B cell (primary cell): ENCODE measurements at regions not wholly inside any gene's neighbourhood (a gene's known extent, or its start where the extent isn't known, plus 50 kb on each side); places are given as distances from the start of the nearest gene placed in this dataset.

ENCODE experiments used
- ATAC-seq: fragments of 200-7000 bp; cut with Tn5 transposase; one replicate; pipeline ENCODE4 v1.10.0; 2021; ENCODE audit warnings: low read depth, mild to moderate bottlenecking, moderate number of reproducible peaks, moderate library complexity
- CTCF ChIA-PET: fragments of 350-600 bp; sonication (Branson Sonifier 250); formaldehyde crosslinking; loops from one replicate; lab custom pipeline; 2021; ENCODE audit warnings: antibody characterized with exemption, inconsistent platforms; lab: Charles Lee
- POLR2A ChIA-PET: fragments of 350-600 bp; sonication (Branson Sonifier 250); formaldehyde crosslinking; loops from one replicate; lab custom pipeline; 2021; ENCODE audit warnings: antibody characterized with exemption; lab: Charles Lee
- DNase-seq: peaks from one replicate; pipeline ENCODE4 v3.0.0; 2013
- H2AFZ ChIP-seq: 2 replicates; pipeline ENCODE4 v1.6.1; 2012; ENCODE audit warnings: mild to moderate bottlenecking, low read depth, low read length; ENCODE audit not compliant: insufficient read depth, poor library complexity, severe bottlenecking
- H3K27ac ChIP-seq, 2 donors: 1 replicate in 1 of 2; 2 replicates in 1 of 2; pipeline ENCODE4 v1.5.1; 2012 to 2013; ENCODE audit warnings: low read length in 2 of 2, mild to moderate bottlenecking in 2 of 2, moderate library complexity in 1 of 2
- H3K27me3 ChIP-seq, 4 experiments: fragments of 200-600 bp in 1 of 4; sonication (generic) in 1 of 4; replicated peaks in 1 of 4; 1 replicate in 2 of 4; 2 replicates in 2 of 4; pipeline versions ENCODE4 v1.6.1 to v1.7.0; 2013 to 2016; ENCODE audit warnings: low read length in 3 of 4, mild to moderate bottlenecking in 2 of 4, mixed read lengths in 1 of 4, moderate library complexity in 1 of 4; ENCODE audit not compliant: insufficient read depth in 4 of 4, control insufficient read depth in 3 of 4; ENCODE audit errors: control extremely low read depth in 1 of 4
- H3K36me3 ChIP-seq, 2 experiments: replicated peaks in 1 of 2; 1 replicate in 1 of 2; 2 replicates in 1 of 2; pipeline versions ENCODE4 v1.6.1 to v1.7.1; 2013; ENCODE audit warnings: low read length in 1 of 2; ENCODE audit not compliant: insufficient read depth in 2 of 2, control insufficient read depth in 1 of 2; ENCODE audit errors: control extremely low read depth in 1 of 2, extremely low read depth in 1 of 2
- H3K4me1 ChIP-seq, 2 donors: fragments of 200-600 bp in 1 of 2; sonication (generic) in 1 of 2; 1 replicate in 1 of 2; 2 replicates in 1 of 2; pipeline versions ENCODE4 v1.5.1 to v1.6.1; 2013 to 2017; ENCODE audit warnings: low read length in 2 of 2; ENCODE audit not compliant: control insufficient read depth in 2 of 2, insufficient read depth in 2 of 2
- H3K4me2 ChIP-seq: replicated peaks from 2 replicates; pipeline ENCODE3; 2012; ENCODE audit warnings: mild to moderate bottlenecking, low read depth, low read length; ENCODE audit not compliant: poor library complexity, severe bottlenecking
- H3K4me3 ChIP-seq, 5 experiments: fragments of 200-600 bp in 1 of 5; sonication (generic) in 1 of 5; 1 replicate in 3 of 5; 2 replicates in 2 of 5; pipeline versions ENCODE4 v1.5.1 to v1.7.0; 2011 to 2016; ENCODE audit warnings: low read length in 4 of 5, mild to moderate bottlenecking in 4 of 5, low read depth in 2 of 5, control low read depth in 1 of 5, moderate library complexity in 1 of 5; ENCODE audit not compliant: insufficient read depth in 1 of 5; ENCODE audit errors: control extremely low read depth in 1 of 5, extremely low read depth in 1 of 5
- H3K79me2 ChIP-seq: fragments of 200-600 bp; sonication (generic); one replicate; pipeline ENCODE4 v1.6.0; 2016; ENCODE audit warnings: low read length; ENCODE audit not compliant: control insufficient read depth, insufficient read depth
- H3K9ac ChIP-seq: fragments of 200-600 bp; sonication (generic); 2 replicates; pipeline ENCODE4 v1.6.1; 2017; ENCODE audit warnings: mild to moderate bottlenecking, low read length, moderate library complexity
- H3K9me3 ChIP-seq, 3 donors: one replicate each; pipeline versions ENCODE4 v1.6.1 to v1.7.1; 2013; ENCODE audit warnings: low read length in 2 of 3; ENCODE audit not compliant: control insufficient read depth in 2 of 3, insufficient read depth in 1 of 3; ENCODE audit errors: control extremely low read depth in 1 of 3
- H4K20me1 ChIP-seq: 2 replicates; pipeline ENCODE4 v1.6.0; 2012; ENCODE audit warnings: mild to moderate bottlenecking, low read length; ENCODE audit not compliant: insufficient read depth, control insufficient read depth, poor library complexity, severe bottlenecking
- H3K27ac Mint-ChIP-seq: one replicate; pipeline ENCODE4 v1.8.0; 2021; ENCODE audit warnings: mixed read lengths
- H3K27me3 Mint-ChIP-seq: one replicate; pipeline ENCODE4 v1.8.0; 2021; ENCODE audit warnings: mixed read lengths
- H3K4me1 Mint-ChIP-seq: one replicate; pipeline ENCODE4 v1.8.0; 2021; ENCODE audit warnings: mixed read lengths
- H3K4me3 Mint-ChIP-seq: one replicate; pipeline ENCODE4 v1.8.0; 2021; ENCODE audit warnings: mixed read lengths
- H3K9me3 Mint-ChIP-seq: one replicate; pipeline ENCODE4 v1.8.0; 2022; ENCODE audit warnings: mixed read lengths; ENCODE audit not compliant: insufficient read depth
- EZH2 ChIP-seq: IDR thresholded peaks from 2 replicates; pipeline ENCODE4 v1.6.1; 2012; ENCODE audit warnings: borderline replicate concordance, low read depth, mild to moderate bottlenecking, moderate library complexity, low read length; ENCODE audit not compliant: insufficient read depth, poor library complexity, severe bottlenecking
- WGBS: methylation state at CpG from one replicate; pipeline ENCODE4 v1.1.5; 2013; ENCODE audit warnings: missing lambda C conversion rate; ENCODE audit not compliant: insufficient coverage; 5-methylcytosine and 5-hydroxymethylcytosine counted together
- intact Hi-C: fragments of 100-400 bp; cut with micrococcal nuclease; formaldehyde crosslinking; loops from one replicate; pipeline ENCODE4 v1.10.0; 2022
- TF ChIP-seq, protein P1 (sequence below): fragments of 200-600 bp; IDR thresholded peaks from one replicate; pipeline ENCODE4 v1.8.0; 2022; ENCODE audit warnings: antibody characterized with exemption, mild to moderate bottlenecking

DNA sequence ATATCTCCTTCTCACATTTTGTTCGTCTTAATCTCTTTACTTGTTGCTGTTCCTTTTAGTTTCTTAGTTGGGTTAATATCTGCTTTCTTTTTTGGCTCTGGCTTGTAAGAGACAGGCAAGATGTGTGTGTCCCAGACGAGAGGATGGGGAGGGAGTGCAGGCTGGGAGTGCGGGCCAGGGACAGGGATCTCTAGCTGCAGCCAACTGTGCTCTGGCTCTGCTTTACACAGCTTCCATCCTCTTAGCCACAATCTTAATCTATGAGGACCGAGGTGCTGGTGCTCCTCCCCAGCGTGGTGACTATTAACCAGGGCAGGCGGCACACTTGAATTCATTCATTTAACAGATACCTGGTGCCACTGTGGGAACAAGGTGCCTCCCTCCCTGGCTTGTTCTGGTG lies 70.9 kb upstream of the WASF3 start:
- DNase-seq (no peak), ATAC-seq (no peak)
- WGBS = 96% methylated on average over 3 of the region's 6 CpGs
- Histone ChIP-seq H3K9ac (no peak overlapping the region), H3K9me3 (no peaks in the 10 kb centered on the region), H4K20me1 (no peaks in the 10 kb centered on the region), H3K4me3 (no peak overlapping the region), H2AFZ (no peak overlapping the region), H3K4me1 (peaks cover 0 to 5% of the 10 kb centered on the region in 2 donors), H3K27ac (no peak overlapping the region), H3K79me2 (no peaks in the 10 kb centered on the region), H3K4me2 (no peak overlapping the region), H3K36me3 (no peaks in the 10 kb centered on the region), H3K27me3 (no peaks in the 10 kb centered on the region)
- Mint-ChIP-seq H3K27ac (no peak overlapping the region), H3K27me3 (peaks cover 14% of the 10 kb centered on the region), H3K4me3 (no peak overlapping the region), H3K9me3 (no peaks in the 10 kb centered on the region), H3K4me1 (peaks cover 4% of the 10 kb centered on the region)
- TF ChIP-seq EZH2 = no peak
- TF ChIP-seq, protein P1, sequence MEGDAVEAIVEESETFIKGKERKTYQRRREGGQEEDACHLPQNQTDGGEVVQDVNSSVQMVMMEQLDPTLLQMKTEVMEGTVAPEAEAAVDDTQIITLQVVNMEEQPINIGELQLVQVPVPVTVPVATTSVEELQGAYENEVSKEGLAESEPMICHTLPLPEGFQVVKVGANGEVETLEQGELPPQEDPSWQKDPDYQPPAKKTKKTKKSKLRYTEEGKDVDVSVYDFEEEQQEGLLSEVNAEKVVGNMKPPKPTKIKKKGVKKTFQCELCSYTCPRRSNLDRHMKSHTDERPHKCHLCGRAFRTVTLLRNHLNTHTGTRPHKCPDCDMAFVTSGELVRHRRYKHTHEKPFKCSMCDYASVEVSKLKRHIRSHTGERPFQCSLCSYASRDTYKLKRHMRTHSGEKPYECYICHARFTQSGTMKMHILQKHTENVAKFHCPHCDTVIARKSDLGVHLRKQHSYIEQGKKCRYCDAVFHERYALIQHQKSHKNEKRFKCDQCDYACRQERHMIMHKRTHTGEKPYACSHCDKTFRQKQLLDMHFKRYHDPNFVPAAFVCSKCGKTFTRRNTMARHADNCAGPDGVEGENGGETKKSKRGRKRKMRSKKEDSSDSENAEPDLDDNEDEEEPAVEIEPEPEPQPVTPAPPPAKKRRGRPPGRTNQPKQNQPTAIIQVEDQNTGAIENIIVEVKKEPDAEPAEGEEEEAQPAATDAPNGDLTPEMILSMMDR = no peak
- intact Hi-C loops = loop anchor here (10.0 kb wide), 1 partner anchor 298 kb away; no protein-coding TSS in a partner anchor
- CTCF ChIA-PET = interaction anchor here (1.5 to 1.7 kb wide), 2 partner anchors 10 to 212 kb away, joined by 3 to 7 read pairs; no protein-coding TSS in a partner anchor
- POLR2A ChIA-PET = interaction anchor here (0.7 kb wide), 1 partner anchor 1208 kb away, joined by 5 read pairs; no protein-coding TSS in a partner anchor

DNA sequence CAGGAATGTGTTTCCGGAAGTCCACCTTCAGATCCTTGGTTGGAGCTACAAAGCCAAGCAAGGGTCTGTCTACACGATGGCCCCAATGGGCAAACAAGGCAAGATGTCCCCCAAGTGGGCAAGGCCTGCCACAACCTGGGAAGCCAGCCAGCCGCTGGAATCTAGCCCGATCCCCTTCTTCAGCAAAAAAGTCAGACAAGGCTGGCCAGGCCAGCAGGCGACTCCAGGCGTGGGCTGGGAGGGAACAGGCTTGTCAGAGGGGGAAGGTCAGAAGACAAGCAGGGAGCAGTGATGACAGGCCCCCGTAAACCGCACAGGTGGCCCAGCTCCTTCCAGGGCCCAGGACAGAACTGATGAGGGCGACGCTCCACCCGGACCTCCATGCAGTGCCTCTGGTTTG lies 69.7 kb upstream of the WASF3 start:
- H3K9me3 Mint-ChIP-seq = no peaks in the 10 kb centered on the region
- no peak overlapping the region for H2AFZ ChIP-seq
- POLR2A ChIA-PET = no interaction called here
- no peak overlapping the region for H3K9ac ChIP-seq
- ATAC-seq (no peak), DNase-seq (no peak)
- H3K9me3 ChIP-seq = no peaks in the 10 kb centered on the region
- CTCF ChIA-PET = interaction anchor here (1.7 kb wide), 1 partner anchor 9 kb away, joined by 7 read pairs; no protein-coding TSS in a partner anchor
- H3K4me2 ChIP-seq = no peak overlapping the region
- no peak overlapping the region for H3K4me3 Mint-ChIP-seq
- no peaks in the 10 kb centered on the region for H3K27me3 ChIP-seq
- no peaks in the 10 kb centered on the region for H3K4me1 Mint-ChIP-seq
- H3K79me2 ChIP-seq = no peaks in the 10 kb centered on the region
- intact Hi-C loops = loop anchor here (10.0 kb wide), 1 partner anchor 297 kb away; no protein-coding TSS in a partner anchor
- no peaks in the 10 kb centered on the region for H3K36me3 ChIP-seq
- no peak overlapping the region for H3K27ac ChIP-seq
- H3K27ac Mint-ChIP-seq = no peak overlapping the region
- H3K27me3 Mint-ChIP-seq = peaks cover 18% of the 10 kb centered on the region
- WGBS = 95% methylated on average over 10 of the region's 11 CpGs
- TF ChIP-seq, protein P1 = no peak
- no peak for TF ChIP-seq EZH2
- no peaks in the 10 kb centered on the region for H4K20me1 ChIP-seq
- no peak overlapping the region for H3K4me3 ChIP-seq
- H3K4me1 ChIP-seq = no peaks in the 10 kb centered on the region
